ENCODE measurements at regions not wholly inside any gene's neighbourhood (a gene's known extent, or its start where the extent isn't known, plus 50 kb on each side); places are given as distances from the start of the nearest gene placed in this dataset.

DNA sequence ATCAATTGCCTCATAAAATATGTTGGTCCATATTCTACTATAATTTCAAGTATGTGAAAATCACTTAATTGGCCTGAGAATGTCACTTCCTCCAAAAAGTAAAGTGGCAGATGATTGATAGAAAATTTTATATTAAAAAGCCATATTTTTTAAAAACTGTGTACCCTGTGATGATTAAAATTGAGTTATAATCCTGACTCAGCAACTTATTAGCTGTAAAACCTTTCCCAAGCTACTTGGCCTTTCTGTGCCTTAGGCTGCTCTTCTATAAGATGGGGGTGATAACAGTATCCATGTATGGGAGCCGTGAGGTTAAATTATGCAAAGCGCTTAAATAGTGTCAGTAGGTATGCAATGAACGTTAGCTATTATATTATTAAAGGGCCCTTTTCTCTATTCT, 524.4 kb downstream of the TFAP2A start:
- TF ChIP-seq CTCF (conservative IDR thresholded peaks at IDR 0.05; ENCODE audit: low read depth, low read length), result no peak
- no peak for TF ChIP-seq EZH2 (IDR thresholded peaks at IDR 0.05; ENCODE audit: borderline replicate concordance, low read depth, low read length, poor library complexity, severe bottlenecking)

All from A673 (cell line).